Adrenal gland (tissue), 9 donors: ENCODE measurements at regions not wholly inside any gene's neighbourhood (a gene's known extent, or its start where the extent isn't known, plus 50 kb on each side); places are given as distances from the start of the nearest gene placed in this dataset.

Experiments used
- DNase-seq, 7 donors: peaks; one replicate each; pipeline ENCODE4 v3.0.0-alpha.2; 2019 to 2020
- H3K27ac ChIP-seq, 5 donors: fragments of 200-600 bp; sonication (generic) in 4 of 5; 1 replicate in 3 of 5; 2 replicates in 2 of 5; pipeline versions ENCODE4 v1.5.1 to v1.8.0; 2016 to 2020; ENCODE audit warnings: mild to moderate bottlenecking in 1 of 5
- H3K27me3 ChIP-seq: fragments of 200-600 bp; 2 replicates; pipeline ENCODE4 v1.8.0; 2021
- H3K36me3 ChIP-seq, 2 donors: fragments of 200-600 bp; replicated peaks in 1 of 2; 1 replicate in 1 of 2; 2 replicates in 1 of 2; pipeline versions ENCODE4 v1.5.1 to v1.8.0; 2018 to 2022
- H3K4me1 ChIP-seq, 2 donors: fragments of 200-600 bp; replicated peaks in 1 of 2; 1 replicate in 1 of 2; 2 replicates in 1 of 2; pipeline versions ENCODE4 v1.5.1 to v1.8.0; 2018 to 2021
- H3K4me3 ChIP-seq, 4 donors: fragments of 200-600 bp; sonication (generic) in 3 of 4; one replicate each; pipeline ENCODE4 v1.5.1; 2016 to 2018
- H3K9me3 ChIP-seq, 3 donors: fragments of 200-600 bp; sonication (generic) in 1 of 3; replicated peaks in 1 of 3; 1 replicate in 2 of 3; 2 replicates in 1 of 3; pipeline versions ENCODE4 v1.5.1 to v1.8.0; 2016 to 2021
- CTCF ChIP-seq, 6 experiments: fragments of 450-650 bp in 4 of 6; fragments of 200-600 bp in 2 of 6; sonication (generic) in 1 of 6; IDR thresholded peaks; 1 replicate in 5 of 6; 2 replicates in 1 of 6; pipeline versions ENCODE4 v1.5.1 to v1.8.0; 2016 to 2021; ENCODE audit warnings: antibody characterized with exemption in 6 of 6, mild to moderate bottlenecking in 2 of 6, moderate library complexity in 1 of 6
- POLR2A ChIP-seq, 2 donors: fragments of 450-650 bp; IDR thresholded peaks; one replicate each; pipeline ENCODE4 v1.6.1; 2017; ENCODE audit warnings: antibody characterized with exemption in 2 of 2, mild to moderate bottlenecking in 2 of 2, moderate library complexity in 1 of 2
- WGBS, 4 donors: extraction: QIAGEN DNeasy Blood & Tissue Kit in 2 of 4; methylation state at CpG; one replicate each; pipeline versions ENCODE4 v1.1.5 to v1.1.7; 2013 to 2017; 5-methylcytosine and 5-hydroxymethylcytosine counted together
- intact Hi-C, 2 donors: fragments of 100-400 bp; cut with DNase I; formaldehyde crosslinking; loops; one replicate each; pipeline versions ENCODE4 v1.14.1 to v1.15.0; 2022 to 2023
- donor health status: healthy with polysubstance abuse.
- donor health status: Bipolar disorder and iron deficiency.
- donor health status: DM: yes; HTN: yes; CAD: no.
- donor health status: DM: no; HTN: no; CAD: no.
- donor health status: DM: no; HTN: no; CAD: no.

- no peak for TF ChIP-seq POLR2A (IDR thresholded peaks at IDR 0.05)
- no peak for TF ChIP-seq CTCF (IDR thresholded peaks at IDR 0.05)
- 87 to 92% (median 90%) methylated on average over 7 of the region's 7 CpGs for WGBS, 4 donors
- Histone ChIP-seq H3K36me3 (no peaks in the 10 kb centered on the region), H3K27me3 (peaks cover 3% of the 10 kb centered on the region), H3K4me1 (no peaks in the 10 kb centered on the region), H3K4me3 (no peak overlapping the region), H3K27ac (no peak overlapping the region), H3K9me3 (no peaks in the 10 kb centered on the region)
- DNase-seq: no peak
- intact Hi-C loops: no loop called here
These were observed 131.8 kb upstream of the TOPAZ1 start for GRCh38 chr3:44109771-44110361.

- H3K4me3 ChIP-seq: no peak overlapping the region
- intact Hi-C loops: no loop called here
- H3K36me3 ChIP-seq: no peaks in the 10 kb centered on the region
- no peak for DNase-seq
- no peaks in the 10 kb centered on the region for H3K4me1 ChIP-seq
- no peaks in the 10 kb centered on the region for H3K9me3 ChIP-seq
- H3K27ac ChIP-seq: no peak overlapping the region
- 62 to 84% (median 70%) methylated on average over 8 to 9 of the region's 9 CpGs for WGBS, 4 donors
- no peak for TF ChIP-seq CTCF (IDR thresholded peaks at IDR 0.05)
- TF ChIP-seq POLR2A (IDR thresholded peaks at IDR 0.05): no peak
- peaks cover 2% of the 10 kb centered on the region for H3K27me3 ChIP-seq
These were observed 131.0 kb upstream of the TOPAZ1 start for GRCh38 chr3:44110648-44111047.

- no peak for DNase-seq
- Histone ChIP-seq H3K27me3 (no peaks in the 10 kb centered on the region), H3K4me3 (no peak overlapping the region), H3K36me3 (no peaks in the 10 kb centered on the region), H3K9me3 (no peaks in the 10 kb centered on the region), H3K27ac (no peak overlapping the region), H3K4me1 (no peaks in the 10 kb centered on the region)
- TF ChIP-seq POLR2A (IDR thresholded peaks at IDR 0.05) (no peak), CTCF (IDR thresholded peaks at IDR 0.05) (no peak)
- intact Hi-C loops: no loop called here
- WGBS, 4 donors: 69 to 94% (median 87%) methylated on average over 2 of the region's 2 CpGs
These were observed 130.2 kb upstream of the TOPAZ1 start for GRCh38 chr3:44111482-44111881.

GRCh38 chr3:44114142-44114541 is 127.5 kb upstream of the TOPAZ1 start:
- TF ChIP-seq POLR2A (IDR thresholded peaks at IDR 0.05): no peak
- TF ChIP-seq CTCF (IDR thresholded peaks at IDR 0.05): peak in 5 of 6 experiments; percentile 11 to 54 (median 36)
- intact Hi-C loops: no loop called here
- Histone ChIP-seq H3K4me1 (no peaks in the 10 kb centered on the region), H3K27me3 (no peaks in the 10 kb centered on the region), H3K9me3 (no peaks in the 10 kb centered on the region), H3K36me3 (no peaks in the 10 kb centered on the region), H3K4me3 (no peak overlapping the region), H3K27ac (no peak overlapping the region)
- 26 to 55% (median 45%) methylated on average over 7 to 12 of the region's 12 CpGs for WGBS, 4 donors
- DNase-seq: peak; percentile 31 to 73 (median 39)
